Astrocyte (in vitro differentiated cells and primary cell): ENCODE measurements at regions not wholly inside any gene's neighbourhood (a gene's known extent, or its start where the extent isn't known, plus 50 kb on each side); places are given as distances from the start of the nearest gene placed in this dataset.

Experiments
- DNase-seq: peaks from one replicate; pipeline ENCODE4 v3.0.0-alpha.2; 2010; ENCODE audit warnings: low read depth
- FAIRE-seq: peaks from 2 replicates; lab custom pipeline; 2011; peaks lifted over from hg19 to GRCh38; lab: Jason Lieb, UNC
- H2AFZ ChIP-seq: 2 replicates; pipeline ENCODE4 v1.6.0; 2012; ENCODE audit warnings: low read depth, low read length, inconsistent platforms
- H3K27ac ChIP-seq: 2 replicates; pipeline ENCODE4 v1.5.1; 2011; ENCODE audit warnings: low read depth, low read length, inconsistent platforms
- H3K27me3 ChIP-seq: 2 replicates; pipeline ENCODE4 v1.6.0; 2011; ENCODE audit warnings: low read length, inconsistent platforms; ENCODE audit not compliant: insufficient read depth
- H3K36me3 ChIP-seq: 2 replicates; pipeline ENCODE4 v1.5.1; 2011; ENCODE audit warnings: low read length, inconsistent platforms; ENCODE audit not compliant: insufficient read depth
- H3K4me1 ChIP-seq: 2 replicates; pipeline ENCODE4 v1.5.1; 2011; ENCODE audit warnings: low read length, inconsistent platforms; ENCODE audit not compliant: insufficient read depth
- H3K4me2 ChIP-seq: 2 replicates; pipeline ENCODE4 v1.6.0; 2012; ENCODE audit warnings: low read length, inconsistent platforms
- H3K4me3 ChIP-seq: 2 replicates; pipeline ENCODE4 v1.5.1; 2011; ENCODE audit warnings: low read depth, mild to moderate bottlenecking, low read length, inconsistent platforms; ENCODE audit not compliant: insufficient read depth
- H3K79me2 ChIP-seq: 2 replicates; pipeline ENCODE4 v1.6.0; 2012; ENCODE audit warnings: mild to moderate bottlenecking, low read length, inconsistent platforms; ENCODE audit not compliant: insufficient read depth
- H3K9ac ChIP-seq: 2 replicates; pipeline ENCODE4 v1.6.0; 2012; ENCODE audit warnings: mild to moderate bottlenecking, low read length, inconsistent platforms
- H3K9me3 ChIP-seq: 2 replicates; pipeline ENCODE4 v1.5.1; 2012; ENCODE audit warnings: low read depth, mild to moderate bottlenecking, low read length, inconsistent platforms; ENCODE audit not compliant: insufficient read depth
- H4K20me1 ChIP-seq: 2 replicates; pipeline ENCODE4 v1.6.0; 2012; ENCODE audit warnings: low read length, inconsistent platforms; ENCODE audit not compliant: insufficient read depth
- H3K27ac Mint-ChIP-seq: one replicate; pipeline ENCODE4 v1.8.0; 2021; ENCODE audit warnings: mild to moderate bottlenecking, mixed read lengths; ENCODE audit not compliant: unreplicated experiment
- H3K27me3 Mint-ChIP-seq: one replicate; pipeline ENCODE4 v1.8.0; 2021; ENCODE audit warnings: low read depth, mixed read lengths; ENCODE audit not compliant: unreplicated experiment
- H3K36me3 Mint-ChIP-seq: one replicate; pipeline ENCODE4 v1.8.0; 2021; ENCODE audit warnings: low read depth, mixed read lengths; ENCODE audit not compliant: unreplicated experiment
- H3K4me1 Mint-ChIP-seq: one replicate; pipeline ENCODE4 v1.8.0; 2021; ENCODE audit warnings: low read depth, mixed read lengths; ENCODE audit not compliant: unreplicated experiment
- H3K4me3 Mint-ChIP-seq: one replicate; pipeline ENCODE4 v1.8.0; 2021; ENCODE audit warnings: mild to moderate bottlenecking, moderate library complexity, mixed read lengths; ENCODE audit not compliant: unreplicated experiment
- H3K9me3 Mint-ChIP-seq: one replicate; pipeline ENCODE4 v1.8.0; 2021; ENCODE audit warnings: mild to moderate bottlenecking, mixed read lengths; ENCODE audit not compliant: unreplicated experiment
- EZH2 ChIP-seq: IDR thresholded peaks from 2 replicates; pipeline ENCODE4 v1.6.1; 2012; ENCODE audit warnings: mild to moderate bottlenecking, low read length, inconsistent platforms; ENCODE audit not compliant: insufficient read depth
- TF ChIP-seq, protein P1 (sequence below): IDR thresholded peaks from 2 replicates; pipeline ENCODE4 v1.5.1; 2011; ENCODE audit warnings: low read depth, mild to moderate bottlenecking, inconsistent platforms, low read length, moderate library complexity; ENCODE audit not compliant: insufficient read depth

DNA sequence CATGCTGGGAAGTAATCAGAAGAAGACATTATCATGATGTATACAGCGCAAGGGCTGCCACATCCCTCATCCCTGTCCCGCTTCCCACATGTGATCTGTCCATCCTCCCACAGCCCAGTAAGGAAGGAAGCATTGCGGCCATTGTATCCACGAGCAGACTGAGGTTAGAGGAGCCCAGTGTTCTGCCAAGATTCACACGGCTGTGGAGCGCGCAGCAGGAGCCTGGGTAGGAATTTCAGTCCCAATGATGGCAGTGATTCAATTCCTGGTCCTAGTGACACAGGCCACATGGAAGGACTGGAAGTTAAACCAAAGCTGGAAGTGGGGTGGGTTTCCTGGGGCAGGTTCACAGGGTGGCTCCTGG lies 89.2 kb downstream of the RTL6 start:
- FAIRE-seq (no peak), DNase-seq (no peak)
- Histone ChIP-seq H3K27me3 (peaks cover 9% of the 10 kb centered on the region), H4K20me1 (no peaks in the 10 kb centered on the region), H3K4me3 (no peak overlapping the region), H3K36me3 (no peaks in the 10 kb centered on the region), H3K4me1 (no peaks in the 10 kb centered on the region), H3K9ac (no peak overlapping the region), H2AFZ (no peak overlapping the region), H3K79me2 (no peaks in the 10 kb centered on the region), H3K27ac (no peak overlapping the region), H3K9me3 (no peaks in the 10 kb centered on the region), H3K4me2 (no peak overlapping the region)
- Mint-ChIP-seq H3K27ac (no peak overlapping the region), H3K4me1 (peaks cover 3% of the 10 kb centered on the region), H3K9me3 (no peaks in the 10 kb centered on the region), H3K27me3 (peaks cover 61% of the 10 kb centered on the region), H3K4me3 (no peak overlapping the region), H3K36me3 (no peaks in the 10 kb centered on the region)
- TF ChIP-seq EZH2: no peak
- TF ChIP-seq, protein P1, sequence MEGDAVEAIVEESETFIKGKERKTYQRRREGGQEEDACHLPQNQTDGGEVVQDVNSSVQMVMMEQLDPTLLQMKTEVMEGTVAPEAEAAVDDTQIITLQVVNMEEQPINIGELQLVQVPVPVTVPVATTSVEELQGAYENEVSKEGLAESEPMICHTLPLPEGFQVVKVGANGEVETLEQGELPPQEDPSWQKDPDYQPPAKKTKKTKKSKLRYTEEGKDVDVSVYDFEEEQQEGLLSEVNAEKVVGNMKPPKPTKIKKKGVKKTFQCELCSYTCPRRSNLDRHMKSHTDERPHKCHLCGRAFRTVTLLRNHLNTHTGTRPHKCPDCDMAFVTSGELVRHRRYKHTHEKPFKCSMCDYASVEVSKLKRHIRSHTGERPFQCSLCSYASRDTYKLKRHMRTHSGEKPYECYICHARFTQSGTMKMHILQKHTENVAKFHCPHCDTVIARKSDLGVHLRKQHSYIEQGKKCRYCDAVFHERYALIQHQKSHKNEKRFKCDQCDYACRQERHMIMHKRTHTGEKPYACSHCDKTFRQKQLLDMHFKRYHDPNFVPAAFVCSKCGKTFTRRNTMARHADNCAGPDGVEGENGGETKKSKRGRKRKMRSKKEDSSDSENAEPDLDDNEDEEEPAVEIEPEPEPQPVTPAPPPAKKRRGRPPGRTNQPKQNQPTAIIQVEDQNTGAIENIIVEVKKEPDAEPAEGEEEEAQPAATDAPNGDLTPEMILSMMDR: no peak

GRCh38 chr22:44407987-44408828 lies 89.8 kb downstream of the RTL6 start:
- Histone ChIP-seq H2AFZ (no peak overlapping the region), H3K27me3 (peaks cover 7% of the 10 kb centered on the region), H3K36me3 (no peaks in the 10 kb centered on the region), H3K4me2 (no peak overlapping the region), H3K9me3 (no peaks in the 10 kb centered on the region), H4K20me1 (no peaks in the 10 kb centered on the region), H3K9ac (no peak overlapping the region), H3K4me3 (no peak overlapping the region), H3K27ac (no peak overlapping the region), H3K4me1 (no peaks in the 10 kb centered on the region), H3K79me2 (no peaks in the 10 kb centered on the region)
- DNase-seq (no peak), FAIRE-seq (no peak)
- H3K27me3 Mint-ChIP-seq: peaks cover 62% of the 10 kb centered on the region
- no peaks in the 10 kb centered on the region for H3K9me3 Mint-ChIP-seq
- peaks cover 3% of the 10 kb centered on the region for H3K4me1 Mint-ChIP-seq
- no peak overlapping the region for H3K27ac Mint-ChIP-seq
- H3K36me3 Mint-ChIP-seq: no peaks in the 10 kb centered on the region
- TF ChIP-seq, protein P1: no peak
- no peak for TF ChIP-seq EZH2
- no peak overlapping the region for H3K4me3 Mint-ChIP-seq
